Astrocyte (in vitro differentiated cells and primary cell): ENCODE measurements at regions not wholly inside any gene's neighbourhood (a gene's known extent, or its start where the extent isn't known, plus 50 kb on each side); places are given as distances from the start of the nearest gene placed in this dataset.

Experiments
- DNase-seq: peaks from one replicate; pipeline ENCODE4 v3.0.0-alpha.2; 2010; ENCODE audit warnings: low read depth
- FAIRE-seq: peaks from 2 replicates; lab custom pipeline; 2011; peaks lifted over from hg19 to GRCh38; lab: Jason Lieb, UNC
- H2AFZ ChIP-seq: 2 replicates; pipeline ENCODE4 v1.6.0; 2012; ENCODE audit warnings: low read depth, low read length, inconsistent platforms
- H3K27ac ChIP-seq: 2 replicates; pipeline ENCODE4 v1.5.1; 2011; ENCODE audit warnings: low read depth, low read length, inconsistent platforms
- H3K27me3 ChIP-seq: 2 replicates; pipeline ENCODE4 v1.6.0; 2011; ENCODE audit warnings: low read length, inconsistent platforms; ENCODE audit not compliant: insufficient read depth
- H3K36me3 ChIP-seq: 2 replicates; pipeline ENCODE4 v1.5.1; 2011; ENCODE audit warnings: low read length, inconsistent platforms; ENCODE audit not compliant: insufficient read depth
- H3K4me1 ChIP-seq: 2 replicates; pipeline ENCODE4 v1.5.1; 2011; ENCODE audit warnings: low read length, inconsistent platforms; ENCODE audit not compliant: insufficient read depth
- H3K4me2 ChIP-seq: 2 replicates; pipeline ENCODE4 v1.6.0; 2012; ENCODE audit warnings: low read length, inconsistent platforms
- H3K4me3 ChIP-seq: 2 replicates; pipeline ENCODE4 v1.5.1; 2011; ENCODE audit warnings: low read depth, mild to moderate bottlenecking, low read length, inconsistent platforms; ENCODE audit not compliant: insufficient read depth
- H3K79me2 ChIP-seq: 2 replicates; pipeline ENCODE4 v1.6.0; 2012; ENCODE audit warnings: mild to moderate bottlenecking, low read length, inconsistent platforms; ENCODE audit not compliant: insufficient read depth
- H3K9ac ChIP-seq: 2 replicates; pipeline ENCODE4 v1.6.0; 2012; ENCODE audit warnings: mild to moderate bottlenecking, low read length, inconsistent platforms
- H3K9me3 ChIP-seq: 2 replicates; pipeline ENCODE4 v1.5.1; 2012; ENCODE audit warnings: low read depth, mild to moderate bottlenecking, low read length, inconsistent platforms; ENCODE audit not compliant: insufficient read depth
- H4K20me1 ChIP-seq: 2 replicates; pipeline ENCODE4 v1.6.0; 2012; ENCODE audit warnings: low read length, inconsistent platforms; ENCODE audit not compliant: insufficient read depth
- H3K27ac Mint-ChIP-seq: one replicate; pipeline ENCODE4 v1.8.0; 2021; ENCODE audit warnings: mild to moderate bottlenecking, mixed read lengths; ENCODE audit not compliant: unreplicated experiment
- H3K27me3 Mint-ChIP-seq: one replicate; pipeline ENCODE4 v1.8.0; 2021; ENCODE audit warnings: low read depth, mixed read lengths; ENCODE audit not compliant: unreplicated experiment
- H3K36me3 Mint-ChIP-seq: one replicate; pipeline ENCODE4 v1.8.0; 2021; ENCODE audit warnings: low read depth, mixed read lengths; ENCODE audit not compliant: unreplicated experiment
- H3K4me1 Mint-ChIP-seq: one replicate; pipeline ENCODE4 v1.8.0; 2021; ENCODE audit warnings: low read depth, mixed read lengths; ENCODE audit not compliant: unreplicated experiment
- H3K4me3 Mint-ChIP-seq: one replicate; pipeline ENCODE4 v1.8.0; 2021; ENCODE audit warnings: mild to moderate bottlenecking, moderate library complexity, mixed read lengths; ENCODE audit not compliant: unreplicated experiment
- H3K9me3 Mint-ChIP-seq: one replicate; pipeline ENCODE4 v1.8.0; 2021; ENCODE audit warnings: mild to moderate bottlenecking, mixed read lengths; ENCODE audit not compliant: unreplicated experiment
- CTCF ChIP-seq: IDR thresholded peaks from 2 replicates; pipeline ENCODE4 v1.5.1; 2011; ENCODE audit warnings: low read depth, mild to moderate bottlenecking, inconsistent platforms, low read length, moderate library complexity; ENCODE audit not compliant: insufficient read depth
- EZH2 ChIP-seq: IDR thresholded peaks from 2 replicates; pipeline ENCODE4 v1.6.1; 2012; ENCODE audit warnings: mild to moderate bottlenecking, low read length, inconsistent platforms; ENCODE audit not compliant: insufficient read depth

- H3K9ac ChIP-seq = no peak overlapping the region
- no peak overlapping the region for H2AFZ ChIP-seq
- H3K27ac ChIP-seq = no peak overlapping the region
- TF ChIP-seq CTCF (no peak), EZH2 (no peak)
- Mint-ChIP-seq H3K27me3 (peaks cover 2% of the 10 kb centered on the region), H3K4me3 (no peak overlapping the region), H3K4me1 (peaks cover 8% of the 10 kb centered on the region), H3K36me3 (no peaks in the 10 kb centered on the region), H3K27ac (no peak overlapping the region), H3K9me3 (no peaks in the 10 kb centered on the region)
- no peak overlapping the region for H3K4me3 ChIP-seq
- no peak overlapping the region for H3K4me2 ChIP-seq
- H4K20me1 ChIP-seq = no peaks in the 10 kb centered on the region
- no peak for FAIRE-seq
- H3K27me3 ChIP-seq = peaks cover 4% of the 10 kb centered on the region
- no peaks in the 10 kb centered on the region for H3K36me3 ChIP-seq
- no peak for DNase-seq
- H3K79me2 ChIP-seq = no peaks in the 10 kb centered on the region
- no peaks in the 10 kb centered on the region for H3K9me3 ChIP-seq
- H3K4me1 ChIP-seq = no peaks in the 10 kb centered on the region
Observed at GRCh38 chr5:153881687-153882086, 157.0 kb downstream of the FAM114A2 start.

GRCh38 chr5:153880106-153880505 is 158.6 kb downstream of the FAM114A2 start:
- DNase-seq (no peak), FAIRE-seq (no peak)
- Histone ChIP-seq H3K79me2 (no peaks in the 10 kb centered on the region), H3K27me3 (peaks cover 4% of the 10 kb centered on the region), H3K4me1 (no peaks in the 10 kb centered on the region), H3K9ac (no peak overlapping the region), H2AFZ (no peak overlapping the region), H3K36me3 (no peaks in the 10 kb centered on the region), H3K4me2 (no peak overlapping the region), H3K9me3 (no peaks in the 10 kb centered on the region), H3K4me3 (no peak overlapping the region), H4K20me1 (no peaks in the 10 kb centered on the region), H3K27ac (no peak overlapping the region)
- TF ChIP-seq CTCF (no peak), EZH2 (no peak)
- Mint-ChIP-seq H3K4me3 (no peak overlapping the region), H3K27me3 (no peaks in the 10 kb centered on the region), H3K4me1 (peaks cover 8% of the 10 kb centered on the region), H3K36me3 (no peaks in the 10 kb centered on the region), H3K9me3 (no peaks in the 10 kb centered on the region), H3K27ac (no peak overlapping the region)

- no peak overlapping the region for H3K9ac ChIP-seq
- Mint-ChIP-seq H3K4me3 (no peak overlapping the region), H3K27ac (no peak overlapping the region), H3K4me1 (peaks cover 8% of the 10 kb centered on the region), H3K27me3 (no peaks in the 10 kb centered on the region), H3K36me3 (no peaks in the 10 kb centered on the region), H3K9me3 (no peaks in the 10 kb centered on the region)
- H3K9me3 ChIP-seq = no peaks in the 10 kb centered on the region
- H3K27me3 ChIP-seq = peaks cover 4% of the 10 kb centered on the region
- FAIRE-seq = no peak
- no peak overlapping the region for H2AFZ ChIP-seq
- no peak overlapping the region for H3K27ac ChIP-seq
- TF ChIP-seq EZH2 (no peak), CTCF (no peak)
- no peaks in the 10 kb centered on the region for H3K79me2 ChIP-seq
- no peaks in the 10 kb centered on the region for H4K20me1 ChIP-seq
- H3K4me3 ChIP-seq = no peak overlapping the region
- no peaks in the 10 kb centered on the region for H3K36me3 ChIP-seq
- no peak overlapping the region for H3K4me2 ChIP-seq
- DNase-seq = no peak
- no peaks in the 10 kb centered on the region for H3K4me1 ChIP-seq
Observed at GRCh38 chr5:153879596-153879995, 159.1 kb downstream of the FAM114A2 start.
